HEK293T (cell line): ENCODE measurements at regions not wholly inside any gene's neighbourhood (a gene's known extent, or its start where the extent isn't known, plus 50 kb on each side); places are given as distances from the start of the nearest gene placed in this dataset.

Source experiments
- CTCF ChIA-PET: fragments of 350-600 bp; formaldehyde crosslinking; extraction: SDS; loops from one replicate; lab custom pipeline; 2021; ENCODE audit warnings: antibody characterized with exemption, inconsistent platforms; lab: Yijun Ruan, JAX
- POLR2A ChIA-PET: fragments of 350-600 bp; formaldehyde crosslinking; extraction: SDS; loops from one replicate; lab custom pipeline; 2020; ENCODE audit warnings: antibody characterized with exemption, inconsistent platforms; lab: Yijun Ruan, JAX
- DNase-seq: peaks from one replicate; pipeline ENCODE4 v3.0.0; 2012; ENCODE audit warnings: mixed read lengths; ENCODE audit errors: extremely low spot score
- ARNT ChIP-seq: fragments of 450-650 bp; IDR thresholded peaks from 2 replicates; pipeline ENCODE4 v1.6.1; 2017; ENCODE audit warnings: mild to moderate bottlenecking
- BHLHE40 ChIP-seq: fragments of 450-650 bp; IDR thresholded peaks from 2 replicates; pipeline ENCODE4 v1.6.1; 2016; ENCODE audit warnings: mild to moderate bottlenecking, moderate library complexity, borderline replicate concordance
- CTBP1 ChIP-seq: fragments of 450-650 bp; IDR thresholded peaks from 2 replicates; pipeline ENCODE4 v1.6.1; 2016; ENCODE audit warnings: borderline replicate concordance
- ELF4 ChIP-seq: fragments of 450-650 bp; IDR thresholded peaks from 2 replicates; pipeline ENCODE4 v1.6.1; 2017; ENCODE audit warnings: antibody characterized with exemption
- FOXA1 ChIP-seq: fragments of 450-650 bp; IDR thresholded peaks from 2 replicates; pipeline ENCODE4 v1.6.1; 2016; ENCODE audit warnings: mild to moderate bottlenecking
- FOXK2 ChIP-seq: fragments of 450-650 bp; IDR thresholded peaks from 2 replicates; pipeline ENCODE4 v1.6.1; 2016; ENCODE audit warnings: mild to moderate bottlenecking
- FOXM1 ChIP-seq: fragments of 450-650 bp; IDR thresholded peaks from 2 replicates; pipeline ENCODE4 v1.6.1; 2017; ENCODE audit warnings: mild to moderate bottlenecking, borderline replicate concordance
- HDGF ChIP-seq: fragments of 450-650 bp; IDR thresholded peaks from 2 replicates; pipeline ENCODE4 v1.6.1; 2017; ENCODE audit warnings: antibody characterized with exemption, borderline replicate concordance
- L3MBTL2 ChIP-seq: fragments of 450-650 bp; conservative IDR thresholded peaks from 2 replicates; pipeline ENCODE4 v1.6.1; 2016; ENCODE audit warnings: mild to moderate bottlenecking
- LEF1 ChIP-seq: fragments of 450-650 bp; IDR thresholded peaks from 2 replicates; pipeline ENCODE4 v1.6.1; 2017; ENCODE audit warnings: mild to moderate bottlenecking, borderline replicate concordance
- NFRKB ChIP-seq: fragments of 450-650 bp; IDR thresholded peaks from 2 replicates; pipeline ENCODE4 v1.6.1; 2016; ENCODE audit warnings: mild to moderate bottlenecking, moderate library complexity
- PKNOX1 ChIP-seq: fragments of 450-650 bp; IDR thresholded peaks from 2 replicates; pipeline ENCODE4 v1.6.1; 2016
- SP1 ChIP-seq: fragments of 450-650 bp; IDR thresholded peaks from 2 replicates; pipeline ENCODE4 v1.6.1; 2017
- SUZ12 ChIP-seq: fragments of 450-650 bp; IDR thresholded peaks from 2 replicates; pipeline ENCODE4 v1.6.1; 2016; ENCODE audit warnings: mild to moderate bottlenecking
- TARDBP ChIP-seq: fragments of 450-650 bp; IDR thresholded peaks from 2 replicates; pipeline ENCODE4 v1.6.1; 2016
- ZNF384 ChIP-seq: fragments of 450-650 bp; IDR thresholded peaks from 2 replicates; pipeline ENCODE4 v1.6.1; 2016

DNA sequence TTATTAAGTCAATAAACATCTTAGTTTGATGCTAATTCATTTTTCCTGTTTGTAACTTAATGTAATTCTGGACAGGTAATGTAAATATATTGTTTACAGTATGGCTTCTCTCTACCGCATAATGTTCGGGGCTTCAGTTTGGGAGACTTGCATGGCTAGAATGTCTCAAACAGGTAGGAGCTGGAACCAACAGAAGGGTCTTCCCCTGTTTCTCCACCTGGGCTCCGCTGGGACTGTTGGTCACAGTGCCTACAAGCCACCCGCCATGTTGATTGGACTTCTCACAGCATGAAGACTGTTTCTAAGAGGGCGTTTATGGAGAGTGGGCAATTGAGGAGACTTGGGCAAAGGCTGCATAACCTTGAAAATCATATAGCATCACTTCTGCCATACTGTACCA is 148.6 kb downstream of the UFM1 start:
- CTCF ChIA-PET: no interaction called here
- POLR2A ChIA-PET: no interaction called here
- TF ChIP-seq ARNT (no peak), TARDBP (no peak), L3MBTL2 (no peak), LEF1 (no peak), NFRKB (no peak), BHLHE40 (no peak), ELF4 (no peak), PKNOX1 (no peak), FOXM1 (no peak), FOXK2 (no peak)
- DNase-seq: no peak

GRCh38 chr13:38514575-38514974 is 164.9 kb downstream of the UFM1 start:
- no peak for DNase-seq
- TF ChIP-seq SP1 (no peak), NFRKB (no peak), CTBP1 (no peak), FOXM1 (no peak), L3MBTL2 (no peak), TARDBP (no peak), SUZ12 (no peak), BHLHE40 (no peak), FOXK2 (no peak), LEF1 (no peak), HDGF (no peak), ZNF384 (no peak), FOXA1 (no peak), ARNT (no peak), PKNOX1 (no peak), ELF4 (no peak)
- ChIA-PET POLR2A (no interaction called here), CTCF (interaction anchor here (0.6 kb wide), 1 partner anchor 121 kb away, joined by 5 read pairs; no protein-coding TSS in a partner anchor)

GRCh38 chr13:38518328-38518727 is 168.5 kb upstream of the FREM2 start:
- DNase-seq: no peak
- TF ChIP-seq SUZ12 (no peak), SP1 (no peak), PKNOX1 (no peak), FOXA1 (no peak), BHLHE40 (no peak), FOXK2 (no peak)
- ChIA-PET POLR2A (no interaction called here), CTCF (no interaction called here)

- POLR2A ChIA-PET: no interaction called here
- TF ChIP-seq SUZ12 (no peak), FOXM1 (no peak), ZNF384 (no peak), TARDBP (no peak), ARNT (no peak), L3MBTL2 (no peak), SP1 (no peak), FOXA1 (no peak), FOXK2 (no peak)
- CTCF ChIA-PET: no interaction called here
- no peak for DNase-seq
Observed at GRCh38 chr13:38519229-38519911, 167.5 kb upstream of the FREM2 start.

DNA sequence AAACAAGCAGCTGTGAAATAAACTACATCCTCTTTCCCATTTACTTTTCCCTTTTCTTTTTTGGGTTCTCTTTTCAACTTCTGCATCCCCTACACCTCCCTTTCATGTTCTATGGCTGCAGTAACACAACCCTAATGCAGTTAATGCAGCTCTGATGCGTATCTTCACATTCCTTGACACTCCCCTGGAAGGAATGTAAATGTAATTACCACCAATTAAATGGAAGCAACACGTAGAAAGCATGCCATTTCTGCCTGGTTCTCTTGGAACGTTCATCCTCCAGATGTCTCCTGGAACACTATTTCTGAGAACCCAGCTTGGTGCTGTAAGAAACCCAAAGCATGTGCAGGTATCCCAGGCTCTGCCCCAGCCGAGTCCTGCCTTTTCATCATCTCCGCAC is 166.8 kb upstream of the FREM2 start:
- DNase-seq: no peak
- POLR2A ChIA-PET: no interaction called here
- CTCF ChIA-PET: no interaction called here
- TF ChIP-seq FOXK2: no peak
- TF ChIP-seq PKNOX1: no peak
- TF ChIP-seq ZNF384: no peak
- TF ChIP-seq NFRKB: no peak
- TF ChIP-seq HDGF: no peak
- no peak for TF ChIP-seq LEF1
- TF ChIP-seq FOXA1: no peak
- no peak for TF ChIP-seq ARNT
- no peak for TF ChIP-seq ELF4
- no peak for TF ChIP-seq BHLHE40
- no peak for TF ChIP-seq CTBP1
- TF ChIP-seq SP1: no peak
- TF ChIP-seq TARDBP: no peak
- no peak for TF ChIP-seq L3MBTL2
- no peak for TF ChIP-seq SUZ12

DNA sequence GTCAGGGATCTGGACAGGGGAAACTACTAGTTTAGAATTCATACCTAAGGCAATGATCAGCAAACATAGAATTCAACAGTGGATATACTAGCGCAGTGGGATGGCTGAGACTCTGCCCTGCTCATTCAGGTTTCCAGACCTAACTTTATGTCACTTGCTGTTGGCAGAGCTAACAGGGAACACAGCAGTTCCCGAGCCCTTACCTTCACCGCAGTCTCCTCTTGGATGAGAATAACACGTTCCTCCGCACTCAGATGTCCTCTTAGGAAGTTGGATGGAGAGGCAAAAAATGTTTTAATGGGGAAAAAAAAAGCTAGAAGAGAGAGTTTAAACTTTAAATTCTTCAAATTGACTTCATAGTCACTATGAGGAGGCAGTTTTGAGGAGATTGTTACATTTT is 159.7 kb upstream of the FREM2 start:
- ChIA-PET POLR2A (no interaction called here), CTCF (no interaction called here)
- no peak for TF ChIP-seq PKNOX1
- TF ChIP-seq ZNF384: no peak
- no peak for TF ChIP-seq FOXM1
- no peak for TF ChIP-seq SP1
- TF ChIP-seq FOXK2: no peak
- no peak for TF ChIP-seq NFRKB
- no peak for TF ChIP-seq ARNT
- TF ChIP-seq SUZ12: no peak
- TF ChIP-seq HDGF: no peak
- TF ChIP-seq TARDBP: no peak
- TF ChIP-seq BHLHE40: no peak
- no peak for TF ChIP-seq ELF4
- no peak for TF ChIP-seq LEF1
- DNase-seq: no peak
